Brain pericyte (primary cell): ENCODE measurements at regions not wholly inside any gene's neighbourhood (a gene's known extent, or its start where the extent isn't known, plus 50 kb on each side); places are given as distances from the start of the nearest gene placed in this dataset.
"Not testable (repeated sequence)": the region's sequence is repeated elsewhere in the genome, so short reads cannot be mapped to it uniquely, and the experiment has no call there.

Source experiments
- DNase-seq: peaks from one replicate; pipeline ENCODE4 v3.0.0-alpha.2; 2012; ENCODE audit warnings: low read depth, low spot score

DNA sequence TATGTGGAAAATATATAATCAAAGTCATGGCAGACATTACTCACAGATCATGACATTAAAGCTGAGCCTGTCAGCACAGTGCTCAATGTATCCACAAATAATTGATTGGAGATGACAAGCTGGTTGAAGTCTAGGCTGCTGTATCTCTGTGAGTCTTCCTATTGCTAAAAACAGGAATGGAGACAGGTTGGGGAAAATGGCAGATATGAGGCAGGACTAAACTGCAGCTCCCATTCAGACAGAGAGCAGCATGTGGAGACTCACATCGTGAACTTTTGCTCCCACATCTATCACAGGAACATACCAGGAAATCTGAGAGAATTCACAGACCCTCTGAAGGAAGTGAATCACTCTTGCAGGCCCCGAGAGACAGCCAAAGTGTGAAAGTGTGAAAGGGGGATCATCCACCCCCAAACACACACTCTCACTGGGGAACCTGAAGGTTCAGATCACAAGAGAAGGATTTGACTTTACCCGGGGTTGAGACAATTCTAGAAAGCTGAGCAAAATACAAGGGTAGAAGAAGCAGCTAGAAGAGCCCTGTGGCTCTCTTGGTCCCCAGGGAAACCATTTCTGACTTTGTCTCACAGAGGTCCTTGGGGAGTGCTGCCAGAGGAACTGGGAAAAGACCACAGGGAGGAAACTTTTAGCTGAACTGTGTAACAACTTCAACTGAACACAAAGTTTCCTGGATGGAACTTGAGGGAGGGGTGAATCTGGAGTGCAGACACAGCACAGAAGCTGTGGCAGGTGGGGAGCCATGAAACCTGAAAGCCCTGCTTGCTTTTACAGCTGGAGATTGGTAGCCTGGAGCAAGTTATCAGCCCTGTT, 173.4 kb downstream of the S1PR1 start:
- DNase-seq: no peak

- DNase-seq: no peak
Observed at GRCh38 chr1:101420406-101420805, 183.6 kb downstream of the S1PR1 start.

DNA sequence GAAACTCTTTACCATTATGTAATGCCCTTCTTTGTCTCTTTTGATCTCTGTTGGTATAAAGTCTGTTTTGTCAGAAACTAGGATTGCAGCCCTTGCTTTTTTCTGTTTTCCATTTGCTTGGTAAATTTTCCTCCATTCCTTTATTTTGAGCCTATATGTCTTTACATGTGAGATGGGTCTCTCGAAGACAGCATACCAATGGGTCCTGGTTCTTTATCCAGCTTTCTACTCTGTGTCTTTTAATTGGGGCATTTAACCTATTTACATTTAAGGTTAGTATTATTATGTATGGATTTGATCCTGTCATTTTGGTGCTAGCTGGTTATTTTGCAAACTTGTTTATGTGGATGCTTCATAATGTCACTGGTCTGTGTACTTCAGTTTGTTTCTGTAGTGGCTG, 191.3 kb downstream of the S1PR1 start:
- DNase-seq: not testable (repeated sequence)

- no peak for DNase-seq
Observed at GRCh38 chr1:101428562-101428961, 191.7 kb downstream of the S1PR1 start.

GRCh38 chr1:101431956-101432510, 195.2 kb downstream of the S1PR1 start:
- DNase-seq: no peak

GRCh38 chr1:101435831-101436511, 199.2 kb downstream of the S1PR1 start:
- no peak for DNase-seq

GRCh38 chr1:101437800-101438199, 201.0 kb downstream of the S1PR1 start:
- no peak for DNase-seq

- DNase-seq: no peak
Observed at GRCh38 chr1:101438359-101438758, 201.5 kb downstream of the S1PR1 start.

DNA sequence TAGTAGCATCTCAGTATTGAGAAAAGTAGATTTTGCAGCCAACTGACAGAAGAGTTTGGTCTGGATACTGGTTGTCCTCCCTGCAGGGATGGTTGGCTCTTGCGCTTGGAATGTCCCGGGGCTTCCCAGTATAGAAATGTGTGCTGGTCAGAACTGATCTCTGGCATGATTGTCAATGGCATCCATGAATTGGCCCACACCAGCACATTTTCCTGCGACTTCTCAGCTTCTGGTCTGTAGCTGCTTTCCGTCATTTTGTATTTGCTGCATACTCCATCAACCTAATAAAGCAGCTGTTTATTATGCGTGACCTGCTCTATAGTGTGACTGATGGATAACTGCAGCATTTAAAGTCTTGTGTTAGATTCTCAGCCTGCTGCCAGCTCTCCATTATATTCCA, 203.7 kb downstream of the S1PR1 start:
- no peak for DNase-seq

GRCh38 chr1:101444381-101444780, 207.6 kb downstream of the S1PR1 start:
- no peak for DNase-seq

- no peak for DNase-seq
Observed at GRCh38 chr1:101444873-101445618, 208.2 kb downstream of the S1PR1 start.

DNA sequence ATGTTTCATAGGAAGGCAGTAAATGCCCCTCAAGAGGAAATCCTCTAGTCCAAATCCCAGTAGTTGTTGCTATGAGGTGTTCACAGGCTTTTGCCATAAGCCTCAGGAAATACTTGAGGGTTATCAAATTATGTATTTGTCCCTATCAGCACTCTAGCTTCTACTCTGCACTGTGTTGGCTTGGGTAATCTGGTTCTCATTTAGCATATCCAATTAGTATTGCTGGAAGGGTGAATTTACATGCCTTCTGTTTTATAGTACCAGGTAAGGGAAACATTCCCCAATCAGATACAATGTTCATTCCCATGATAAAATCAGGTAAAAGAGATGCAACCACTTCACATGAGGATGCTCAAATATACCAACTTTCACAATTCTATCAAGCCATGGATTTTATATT, 211.2 kb downstream of the S1PR1 start:
- DNase-seq: no peak

DNA sequence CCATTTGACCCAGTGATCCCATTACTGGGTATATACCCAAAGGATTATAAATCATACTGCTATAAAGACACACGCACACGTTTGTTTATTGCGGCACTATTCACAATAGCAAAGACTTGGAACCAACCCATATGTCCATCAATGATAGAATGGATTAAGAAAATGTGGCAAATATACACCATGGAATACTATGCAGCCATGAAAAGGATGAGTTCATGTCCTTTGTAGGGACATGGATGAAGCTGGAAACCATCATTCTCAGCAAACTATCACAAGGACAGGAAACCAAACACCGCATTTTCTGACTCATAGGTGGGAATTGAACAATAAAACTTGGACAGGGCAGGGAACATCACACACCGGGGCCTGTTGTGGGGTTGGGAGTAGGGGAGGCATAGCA, 213.9 kb downstream of the S1PR1 start:
- not testable (repeated sequence) for DNase-seq

GRCh38 chr1:101451888-101452287, 215.1 kb downstream of the S1PR1 start:
- DNase-seq: no peak

DNA sequence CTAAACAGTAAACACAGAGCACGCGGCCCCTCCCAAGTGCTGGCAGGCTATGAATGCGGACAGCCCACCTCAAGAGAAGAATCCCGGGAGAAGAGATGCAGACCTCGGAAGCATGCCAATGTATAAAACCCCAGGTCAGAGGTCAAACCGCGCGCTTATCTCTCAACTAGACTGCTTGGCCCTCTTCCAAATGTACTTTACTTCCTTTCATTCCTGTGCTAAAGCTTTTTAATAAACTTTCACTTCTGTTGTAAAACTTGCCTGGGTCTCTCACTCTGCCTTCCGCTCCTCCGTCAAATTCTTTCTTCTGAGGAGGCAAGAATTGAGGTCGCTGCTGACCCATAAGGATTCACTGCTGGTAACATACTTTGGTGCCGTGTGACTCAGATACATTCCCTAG, 216.0 kb downstream of the S1PR1 start:
- no peak for DNase-seq

GRCh38 chr1:101453844-101454243, 217.0 kb downstream of the S1PR1 start:
- DNase-seq: no peak

GRCh38 chr1:101455166-101455565, 218.3 kb downstream of the S1PR1 start:
- no peak for DNase-seq

- DNase-seq: no peak
Observed at GRCh38 chr1:101460739-101461138, 223.9 kb downstream of the S1PR1 start.

DNA sequence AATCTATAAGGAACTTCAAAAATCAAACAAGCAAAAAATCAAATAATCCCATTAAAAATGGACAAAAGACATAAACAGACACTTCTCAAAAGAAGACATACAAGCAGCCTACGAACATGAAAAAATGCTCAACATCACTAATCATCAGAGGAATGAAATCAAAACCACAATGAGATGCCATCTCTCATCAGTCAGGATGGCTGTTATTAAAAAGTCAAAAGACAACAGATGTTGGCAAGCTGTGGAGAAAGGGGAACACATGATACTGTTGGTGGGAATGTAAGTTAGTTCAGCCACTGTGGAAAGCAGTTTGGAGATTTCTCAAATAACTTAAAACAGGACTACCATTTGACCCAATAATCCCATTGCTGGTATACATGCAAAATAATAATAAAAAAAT, 226.4 kb downstream of the S1PR1 start:
- no peak for DNase-seq

DNA sequence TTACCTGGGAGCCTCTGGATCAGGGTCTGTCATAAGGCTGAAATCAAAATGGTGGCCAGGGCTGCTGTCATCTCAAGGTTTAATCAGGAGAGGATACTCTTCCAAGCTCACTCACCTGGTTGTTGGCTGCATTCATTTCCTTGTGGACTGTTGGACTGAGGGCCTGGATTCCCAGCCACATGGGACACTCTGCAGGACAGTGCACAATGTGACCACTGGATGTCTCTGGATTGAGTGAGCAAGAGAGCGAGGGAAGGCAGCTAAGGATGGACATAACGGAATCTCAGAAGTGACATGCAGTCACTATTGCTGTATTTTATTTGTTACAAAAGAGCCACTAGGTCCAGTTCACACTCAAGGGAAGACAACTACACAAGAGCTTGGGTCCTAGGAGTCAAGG, 229.1 kb downstream of the S1PR1 start:
- no peak for DNase-seq

- DNase-seq: no peak
Observed at GRCh38 chr1:101474039-101474665, 237.3 kb downstream of the S1PR1 start.

- no peak for DNase-seq
Observed at GRCh38 chr1:101476541-101476940, 239.7 kb downstream of the S1PR1 start.
